Bronchial epithelial cell (primary cell): ENCODE measurements at regions not wholly inside any gene's neighbourhood (a gene's known extent, or its start where the extent isn't known, plus 50 kb on each side); places are given as distances from the start of the nearest gene placed in this dataset.

Experiments used
- DNase-seq: peaks from one replicate; pipeline ENCODE4 v3.0.0-alpha.2; 2010; ENCODE audit warnings: low read depth
- FAIRE-seq: peaks from 2 replicates; lab custom pipeline; 2011; peaks lifted over from hg19 to GRCh38; lab: Jason Lieb, UNC
- H3K27me3 ChIP-seq: 2 replicates; pipeline ENCODE4 v1.5.1; 2011; ENCODE audit warnings: low read length; ENCODE audit not compliant: control insufficient read depth, insufficient read depth
- H3K36me3 ChIP-seq: 2 replicates; pipeline ENCODE4 v1.5.1; 2011; ENCODE audit warnings: low read length; ENCODE audit not compliant: control insufficient read depth, insufficient read depth
- H3K4me3 ChIP-seq: 2 replicates; pipeline ENCODE4 v1.5.1; 2011; ENCODE audit warnings: mild to moderate bottlenecking, low read depth, low read length, control low read depth
- CTCF ChIP-seq: IDR thresholded peaks from 2 replicates; pipeline ENCODE4 v1.5.1; 2011; ENCODE audit warnings: mild to moderate bottlenecking, moderate library complexity, low read length, control low read depth, inconsistent platforms; ENCODE audit not compliant: insufficient read depth, severe bottlenecking

GRCh38 chr2:236743039-236743920, 173.7 kb downstream of the ACKR3 start:
- no peak for TF ChIP-seq CTCF
- peak; percentile 37 for DNase-seq
- Histone ChIP-seq H3K36me3 (no peaks in the 10 kb centered on the region), H3K4me3 (no peak overlapping the region), H3K27me3 (no peaks in the 10 kb centered on the region)
- peak; percentile 72 for FAIRE-seq

DNA sequence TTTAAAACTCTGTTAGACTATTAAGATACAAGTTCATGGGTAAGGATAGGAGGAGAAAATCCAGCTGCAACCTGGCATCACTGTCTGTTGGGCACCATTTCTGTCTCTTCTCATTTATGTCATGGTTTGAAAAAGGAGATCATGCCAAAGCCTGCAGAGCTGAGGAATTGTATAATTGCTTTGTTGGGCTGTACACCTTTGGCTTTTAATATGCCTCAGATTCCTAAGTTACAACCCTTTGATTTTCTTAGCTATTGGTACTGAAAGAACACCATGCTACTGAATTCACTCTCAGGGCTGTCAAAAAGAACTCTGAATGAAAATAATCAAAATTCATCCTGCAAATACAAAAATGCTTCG, 174.3 kb downstream of the ACKR3 start:
- no peak overlapping the region for H3K4me3 ChIP-seq
- FAIRE-seq (no peak), DNase-seq (no peak)
- H3K36me3 ChIP-seq: no peaks in the 10 kb centered on the region
- TF ChIP-seq CTCF: no peak
- no peaks in the 10 kb centered on the region for H3K27me3 ChIP-seq

- FAIRE-seq (no peak), DNase-seq (no peak)
- H3K4me3 ChIP-seq: no peak overlapping the region
- no peaks in the 10 kb centered on the region for H3K27me3 ChIP-seq
- TF ChIP-seq CTCF: no peak
- H3K36me3 ChIP-seq: no peaks in the 10 kb centered on the region
These were observed 174.7 kb downstream of the ACKR3 start for GRCh38 chr2:236744281-236744705.

DNA sequence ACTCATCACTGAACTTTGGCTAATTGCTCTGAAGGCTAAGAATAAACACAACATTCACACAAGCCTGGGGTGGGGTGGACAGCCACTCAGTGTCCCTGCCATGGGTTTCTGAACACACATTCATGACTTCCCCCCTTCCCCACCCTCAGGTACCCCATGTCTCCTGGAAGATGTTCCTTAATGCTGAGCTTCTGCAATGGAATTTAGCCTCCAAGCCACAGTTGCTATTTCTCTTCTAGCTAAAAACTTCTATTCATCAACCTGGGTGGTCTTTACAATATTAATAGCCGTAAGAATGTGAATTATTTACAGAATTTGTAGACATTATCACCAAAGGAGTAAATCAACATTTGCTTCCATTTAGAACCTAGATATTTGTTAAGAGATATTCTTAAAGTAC, 175.1 kb downstream of the ACKR3 start:
- H3K27me3 ChIP-seq: no peaks in the 10 kb centered on the region
- DNase-seq (no peak), FAIRE-seq (no peak)
- no peaks in the 10 kb centered on the region for H3K36me3 ChIP-seq
- H3K4me3 ChIP-seq: no peak overlapping the region
- TF ChIP-seq CTCF: no peak

- H3K27me3 ChIP-seq: no peaks in the 10 kb centered on the region
- FAIRE-seq (peak; percentile 99), DNase-seq (peak; percentile 97)
- TF ChIP-seq CTCF: no peak
- H3K4me3 ChIP-seq: no peak overlapping the region
- no peaks in the 10 kb centered on the region for H3K36me3 ChIP-seq
These were observed 176.0 kb downstream of the ACKR3 start for GRCh38 chr2:236745420-236746210.
